Hepatocyte (in vitro differentiated cells): ENCODE measurements at regions not wholly inside any gene's neighbourhood (a gene's known extent, or its start where the extent isn't known, plus 50 kb on each side); places are given as distances from the start of the nearest gene placed in this dataset.

Experiments
- DNase-seq: peaks from one replicate; pipeline ENCODE4 v3.0.0-alpha.2; 2016; ENCODE audit warnings: low spot score
- H2AFZ ChIP-seq: fragments of 200-600 bp; sonication (generic); 2 replicates; pipeline ENCODE4 v1.6.0; 2016; ENCODE audit warnings: antibody characterized with exemption, mild to moderate bottlenecking
- H3K27ac ChIP-seq: fragments of 200-600 bp; sonication (generic); 2 replicates; pipeline ENCODE4 v1.5.1; 2016; ENCODE audit warnings: mild to moderate bottlenecking
- H3K27me3 ChIP-seq: fragments of 200-600 bp; sonication (generic); 2 replicates; pipeline ENCODE4 v1.6.1; 2016
- H3K36me3 ChIP-seq: fragments of 200-600 bp; sonication (generic); replicated peaks from 2 replicates; pipeline ENCODE4 v1.5.1; 2016; ENCODE audit warnings: low read depth; ENCODE audit not compliant: insufficient read depth
- H3K4me1 ChIP-seq: fragments of 200-600 bp; sonication (generic); 2 replicates; pipeline ENCODE4 v1.5.1; 2016; ENCODE audit warnings: mild to moderate bottlenecking, moderate library complexity; ENCODE audit not compliant: insufficient read depth
- H3K4me2 ChIP-seq: fragments of 200-600 bp; sonication (generic); 2 replicates; pipeline ENCODE4 v1.6.0; 2016
- H3K4me3 ChIP-seq: fragments of 200-600 bp; sonication (generic); 2 replicates; pipeline ENCODE4 v1.5.1; 2016; ENCODE audit warnings: mild to moderate bottlenecking
- H3K79me2 ChIP-seq: fragments of 200-600 bp; sonication (generic); 2 replicates; pipeline ENCODE4 v1.6.0; 2017; ENCODE audit warnings: mild to moderate bottlenecking
- H3K9me2 ChIP-seq: fragments of 200-600 bp; sonication (generic); replicated peaks from 2 replicates; pipeline ENCODE4 v1.6.0; 2017; ENCODE audit warnings: mild to moderate bottlenecking; ENCODE audit not compliant: insufficient read depth
- H3K9me3 ChIP-seq: fragments of 200-600 bp; sonication (generic); 2 replicates; pipeline ENCODE4 v1.5.1; 2016; ENCODE audit warnings: low read depth, mild to moderate bottlenecking
- H4K20me1 ChIP-seq: fragments of 200-600 bp; sonication (generic); 2 replicates; pipeline ENCODE4 v1.6.0; 2016; ENCODE audit warnings: mild to moderate bottlenecking; ENCODE audit not compliant: insufficient read depth, poor library complexity, severe bottlenecking
- CTCF ChIP-seq: fragments of 200-600 bp; sonication (generic); IDR thresholded peaks from 2 replicates; pipeline ENCODE4 v1.5.1; 2016; ENCODE audit warnings: antibody characterized with exemption, mild to moderate bottlenecking; ENCODE audit not compliant: poor library complexity
- EZH2 ChIP-seq: fragments of 200-600 bp; sonication (generic); IDR thresholded peaks from 2 replicates; pipeline ENCODE4 v1.6.1; 2016; ENCODE audit warnings: antibody characterized with exemption, mild to moderate bottlenecking, borderline replicate concordance
- EZH2phosphoT487 ChIP-seq: fragments of 200-600 bp; sonication (generic); IDR thresholded peaks from one replicate; pipeline ENCODE4 v1.6.1; 2018; ENCODE audit warnings: antibody characterized with exemption, mild to moderate bottlenecking, low read depth, moderate library complexity; ENCODE audit not compliant: unreplicated experiment, severe bottlenecking
- WGBS: methylation state at CpG from one replicate; pipeline ENCODE4 v1.1.6; 2016; ENCODE audit warnings: low lambda C conversion rate; ENCODE audit errors: missing lambda C conversion rate; 5-methylcytosine and 5-hydroxymethylcytosine counted together

GRCh38 chr10:42933448-42934340 is 143.2 kb upstream of the RET start:
- peaks cover 8% of the 10 kb centered on the region for H3K4me1 ChIP-seq
- 13% methylated on average over 40 of the region's 57 CpGs for WGBS
- H3K9me3 ChIP-seq = no peaks in the 10 kb centered on the region
- no peaks in the 10 kb centered on the region for H3K9me2 ChIP-seq
- peak; percentile 44 for DNase-seq
- H3K27ac ChIP-seq = no peak overlapping the region
- H3K36me3 ChIP-seq = no peaks in the 10 kb centered on the region
- no peak overlapping the region for H3K4me3 ChIP-seq
- no peaks in the 10 kb centered on the region for H4K20me1 ChIP-seq
- H3K79me2 ChIP-seq = no peaks in the 10 kb centered on the region
- H3K27me3 ChIP-seq = peaks cover 52% of the 10 kb centered on the region
- TF ChIP-seq CTCF = no peak
- peak; percentile 23 for TF ChIP-seq EZH2phosphoT487
- peak; percentile 57 for TF ChIP-seq EZH2
- no peak overlapping the region for H2AFZ ChIP-seq
- H3K4me2 ChIP-seq = peak overlapping the region; percentile 72

- H3K9me2 ChIP-seq = no peaks in the 10 kb centered on the region
- no peak for TF ChIP-seq EZH2
- TF ChIP-seq EZH2phosphoT487 = no peak
- TF ChIP-seq CTCF = no peak
- H2AFZ ChIP-seq = no peak overlapping the region
- H3K4me1 ChIP-seq = peaks cover 8% of the 10 kb centered on the region
- H3K79me2 ChIP-seq = no peaks in the 10 kb centered on the region
- no peaks in the 10 kb centered on the region for H3K36me3 ChIP-seq
- H3K27me3 ChIP-seq = peaks cover 52% of the 10 kb centered on the region
- no peak overlapping the region for H3K27ac ChIP-seq
- no peak overlapping the region for H3K4me2 ChIP-seq
- H3K9me3 ChIP-seq = no peaks in the 10 kb centered on the region
- H4K20me1 ChIP-seq = no peaks in the 10 kb centered on the region
- no peak for DNase-seq
- H3K4me3 ChIP-seq = no peak overlapping the region
- WGBS = 88% methylated on average over 8 of the region's 8 CpGs
Observed at GRCh38 chr10:42934351-42934811, 142.5 kb upstream of the RET start.

- WGBS = 83% methylated on average over 3 of the region's 3 CpGs
Observed at GRCh38 chr10:42934842-42935241, 142.0 kb upstream of the RET start.

More at GRCh38 chr10:42934842-42935241, 142.0 kb upstream of the RET start:
- no peaks in the 10 kb centered on the region for H3K9me3 ChIP-seq
- H3K4me1 ChIP-seq = peaks cover 8% of the 10 kb centered on the region
- no peak for DNase-seq
- H3K79me2 ChIP-seq = no peaks in the 10 kb centered on the region
- H3K9me2 ChIP-seq = no peaks in the 10 kb centered on the region
- H3K4me2 ChIP-seq = no peak overlapping the region
- TF ChIP-seq EZH2phosphoT487 = no peak
- TF ChIP-seq CTCF = no peak
- no peak for TF ChIP-seq EZH2
- no peak overlapping the region for H3K4me3 ChIP-seq
- no peaks in the 10 kb centered on the region for H3K36me3 ChIP-seq
- no peaks in the 10 kb centered on the region for H4K20me1 ChIP-seq
- peaks cover 52% of the 10 kb centered on the region for H3K27me3 ChIP-seq
- H3K27ac ChIP-seq = no peak overlapping the region
- H2AFZ ChIP-seq = no peak overlapping the region
